ENCODE measurements at regions not wholly inside any gene's neighbourhood (a gene's known extent, or its start where the extent isn't known, plus 50 kb on each side); places are given as distances from the start of the nearest gene placed in this dataset.

GRCh38 chr13:71962126-71962525 is 95.1 kb upstream of the DACH1 start:
- DNase-seq (ENCODE audit: low read depth), result no peak
- TF ChIP-seq POLR2A (IDR thresholded peaks at IDR 0.05; ENCODE audit: extremely low read depth, insufficient read length) (no peak), MAX (IDR thresholded peaks at IDR 0.05; ENCODE audit: low read depth, low read length) (no peak), MYC (IDR thresholded peaks at IDR 0.05; ENCODE audit: low read depth, low read length) (no peak)
- TF ChIP-seq, protein P1, sequence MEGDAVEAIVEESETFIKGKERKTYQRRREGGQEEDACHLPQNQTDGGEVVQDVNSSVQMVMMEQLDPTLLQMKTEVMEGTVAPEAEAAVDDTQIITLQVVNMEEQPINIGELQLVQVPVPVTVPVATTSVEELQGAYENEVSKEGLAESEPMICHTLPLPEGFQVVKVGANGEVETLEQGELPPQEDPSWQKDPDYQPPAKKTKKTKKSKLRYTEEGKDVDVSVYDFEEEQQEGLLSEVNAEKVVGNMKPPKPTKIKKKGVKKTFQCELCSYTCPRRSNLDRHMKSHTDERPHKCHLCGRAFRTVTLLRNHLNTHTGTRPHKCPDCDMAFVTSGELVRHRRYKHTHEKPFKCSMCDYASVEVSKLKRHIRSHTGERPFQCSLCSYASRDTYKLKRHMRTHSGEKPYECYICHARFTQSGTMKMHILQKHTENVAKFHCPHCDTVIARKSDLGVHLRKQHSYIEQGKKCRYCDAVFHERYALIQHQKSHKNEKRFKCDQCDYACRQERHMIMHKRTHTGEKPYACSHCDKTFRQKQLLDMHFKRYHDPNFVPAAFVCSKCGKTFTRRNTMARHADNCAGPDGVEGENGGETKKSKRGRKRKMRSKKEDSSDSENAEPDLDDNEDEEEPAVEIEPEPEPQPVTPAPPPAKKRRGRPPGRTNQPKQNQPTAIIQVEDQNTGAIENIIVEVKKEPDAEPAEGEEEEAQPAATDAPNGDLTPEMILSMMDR (IDR thresholded peaks at IDR 0.05; ENCODE audit: low read depth, low read length), result no peak
- H3K4me3 ChIP-seq (ENCODE audit: low read depth, low read length), result no peak overlapping the region

- no peak overlapping the region for H3K4me3 ChIP-seq (ENCODE audit: low read depth, low read length)
- DNase-seq (ENCODE audit: low read depth), result no peak
- TF ChIP-seq MAX (IDR thresholded peaks at IDR 0.05; ENCODE audit: low read depth, low read length) (no peak), MYC (IDR thresholded peaks at IDR 0.05; ENCODE audit: low read depth, low read length) (no peak), POLR2A (IDR thresholded peaks at IDR 0.05; ENCODE audit: extremely low read depth, insufficient read length) (no peak)
- TF ChIP-seq, protein P1 (IDR thresholded peaks at IDR 0.05; ENCODE audit: low read depth, low read length), result no peak
These were observed 82.4 kb upstream of the DACH1 start for GRCh38 chr13:71949441-71949840.

DNA sequence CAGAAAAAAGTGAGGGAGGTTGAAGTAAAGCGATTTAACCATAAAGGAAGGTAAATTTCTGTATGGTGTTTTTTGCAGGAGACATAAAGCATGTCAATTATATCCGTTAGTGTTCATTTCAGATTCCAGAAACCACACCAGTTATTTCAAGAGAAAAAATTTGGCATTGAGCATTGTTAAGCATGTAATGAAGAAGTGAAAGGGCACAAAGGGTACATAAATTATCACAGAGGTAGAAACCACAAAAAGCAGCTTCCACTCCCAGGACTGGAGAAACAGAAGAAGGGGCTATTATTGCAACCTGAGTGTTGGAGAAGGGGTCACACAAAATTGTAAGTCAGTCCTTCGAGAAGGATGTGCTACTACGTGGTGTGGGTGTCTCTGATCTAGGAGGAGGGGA is 72.2 kb upstream of the DACH1 start:
- TF ChIP-seq, protein P1 (IDR thresholded peaks at IDR 0.05; ENCODE audit: low read depth, low read length), result no peak
- TF ChIP-seq MYC (IDR thresholded peaks at IDR 0.05; ENCODE audit: low read depth, low read length) (no peak), MAX (IDR thresholded peaks at IDR 0.05; ENCODE audit: low read depth, low read length) (no peak), POLR2A (IDR thresholded peaks at IDR 0.05; ENCODE audit: extremely low read depth, insufficient read length) (no peak)
- DNase-seq (ENCODE audit: low read depth), result no peak
- no peak overlapping the region for H3K4me3 ChIP-seq (ENCODE audit: low read depth, low read length)

DNA sequence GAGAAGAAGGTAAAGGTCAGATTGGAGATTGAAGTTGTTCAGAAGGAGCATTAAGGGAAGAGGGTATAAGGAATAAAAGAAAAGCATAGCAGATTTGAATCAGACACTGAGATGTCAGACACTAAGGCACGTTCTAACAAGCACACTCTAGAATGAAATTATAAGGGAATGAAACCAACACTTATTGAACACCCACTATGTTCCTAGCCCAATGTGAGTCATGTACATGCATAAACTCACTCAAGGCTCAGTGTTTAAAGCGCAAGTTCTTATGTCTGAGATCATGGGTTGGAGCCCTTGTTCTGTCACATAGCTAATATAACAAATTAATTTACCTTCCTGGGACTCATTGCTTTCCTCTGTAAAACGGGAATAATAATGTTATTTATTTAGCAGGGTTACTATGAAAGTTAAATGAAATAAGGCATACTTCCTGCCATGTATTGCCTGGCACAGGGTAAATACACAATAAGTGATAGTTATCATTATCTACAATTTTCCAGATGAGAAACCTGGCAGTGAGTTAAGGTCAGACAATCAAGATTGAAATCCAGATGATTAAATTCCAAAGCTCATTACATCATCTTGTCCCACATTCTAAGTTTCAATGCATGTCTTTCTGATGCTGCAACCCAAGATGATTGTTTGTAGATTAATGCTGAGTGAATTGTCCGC is 68.3 kb upstream of the DACH1 start:
- TF ChIP-seq MYC (IDR thresholded peaks at IDR 0.05; ENCODE audit: low read depth, low read length), result no peak
- no peak overlapping the region for H3K4me3 ChIP-seq (ENCODE audit: low read depth, low read length)
- no peak for DNase-seq (ENCODE audit: low read depth)

- no peak for DNase-seq (ENCODE audit: low read depth)
- no peak overlapping the region for H3K4me3 ChIP-seq (ENCODE audit: low read depth, low read length)
- no peak for TF ChIP-seq POLR2A (IDR thresholded peaks at IDR 0.05; ENCODE audit: extremely low read depth, insufficient read length)
- TF ChIP-seq MAX (IDR thresholded peaks at IDR 0.05; ENCODE audit: low read depth, low read length), result no peak
- TF ChIP-seq MYC (IDR thresholded peaks at IDR 0.05; ENCODE audit: low read depth, low read length), result no peak
- TF ChIP-seq, protein P1 (IDR thresholded peaks at IDR 0.05; ENCODE audit: low read depth, low read length), result no peak
These were observed 57.9 kb upstream of the DACH1 start for GRCh38 chr13:71924931-71925330.

DNA sequence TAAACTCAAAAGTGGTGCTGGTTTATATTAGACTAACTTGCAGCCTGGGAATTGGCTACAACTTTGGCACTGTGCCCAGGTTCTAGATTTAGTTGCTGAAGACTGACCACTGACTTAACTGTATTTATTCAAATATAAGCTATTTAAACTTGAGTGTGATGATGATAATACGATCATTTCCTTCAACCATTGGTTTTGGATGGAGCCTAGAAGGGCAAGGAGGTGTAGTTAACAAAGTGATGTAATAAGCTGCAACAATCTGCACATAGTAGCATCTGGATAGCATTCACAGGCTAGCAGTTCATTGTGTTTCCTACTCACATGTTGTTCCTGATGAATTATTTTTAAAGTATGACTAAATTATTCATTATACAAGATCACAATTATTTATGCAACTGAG is 55.2 kb upstream of the DACH1 start:
- no peak for DNase-seq (ENCODE audit: low read depth)
- TF ChIP-seq MYC (IDR thresholded peaks at IDR 0.05; ENCODE audit: low read depth, low read length) (no peak), MAX (IDR thresholded peaks at IDR 0.05; ENCODE audit: low read depth, low read length) (no peak), POLR2A (IDR thresholded peaks at IDR 0.05; ENCODE audit: extremely low read depth, insufficient read length) (no peak)
- TF ChIP-seq, protein P1 (IDR thresholded peaks at IDR 0.05; ENCODE audit: low read depth, low read length), result no peak
- no peak overlapping the region for H3K4me3 ChIP-seq (ENCODE audit: low read depth, low read length)
